Mammary epithelial cell (primary cell): ENCODE measurements at regions not wholly inside any gene's neighbourhood (a gene's known extent, or its start where the extent isn't known, plus 50 kb on each side); places are given as distances from the start of the nearest gene placed in this dataset.

ENCODE experiments used
- CTCF ChIP-seq, 2 donors: IDR thresholded peaks in 1 of 2; conservative IDR thresholded peaks in 1 of 2; 2 replicates each; pipeline ENCODE4 v1.5.1; 2011 to 2012; ENCODE audit warnings: inconsistent platforms in 2 of 2, low read length in 2 of 2, mild to moderate bottlenecking in 2 of 2, control low read depth in 1 of 2, low read depth in 1 of 2; ENCODE audit not compliant: insufficient read depth in 1 of 2; ENCODE audit errors: extremely low read depth in 1 of 2
- EZH2 ChIP-seq: IDR thresholded peaks from 2 replicates; pipeline ENCODE4 v1.6.1; 2012; ENCODE audit warnings: low read length, inconsistent platforms, borderline replicate concordance

- peak; percentile 87 for TF ChIP-seq CTCF (conservative IDR thresholded peaks at IDR 0.05 in 1 of 2, IDR thresholded peaks at IDR 0.05 in 1 of 2; ENCODE audit: extremely low read depth in 1 of 2, insufficient read depth in 1 of 2, low read depth in 1 of 2, low read length in 2 of 2)
- TF ChIP-seq EZH2: no peak
These were observed 400.9 kb downstream of the SNAPC1 start for GRCh38 chr14:62162998-62163589.
